Dedifferentiated amniotic fluid mesenchymal stem cell (primary cell): ENCODE measurements at regions not wholly inside any gene's neighbourhood (a gene's known extent, or its start where the extent isn't known, plus 50 kb on each side); places are given as distances from the start of the nearest gene placed in this dataset.

ENCODE experiments used
- DNase-seq: peaks from one replicate; pipeline ENCODE4 v3.0.0-alpha.2; 2016; ENCODE audit errors: extremely low spot score

- no peak for DNase-seq
Measured at GRCh38 chr9:107759009-107759822, 269.6 kb upstream of the KLF4 start.

- no peak for DNase-seq
Measured at GRCh38 chr9:107756091-107756490, 266.5 kb upstream of the KLF4 start.

- DNase-seq: peak; percentile 61
Measured at GRCh38 chr9:107755246-107755645, 265.7 kb upstream of the KLF4 start.

GRCh38 chr9:107751567-107752210 lies 262.1 kb upstream of the KLF4 start:
- DNase-seq: peak; percentile 34

- DNase-seq: peak; percentile 99
Measured at GRCh38 chr9:107750741-107751566, 261.4 kb upstream of the KLF4 start.

GRCh38 chr9:107749787-107750444 lies 260.3 kb upstream of the KLF4 start:
- DNase-seq: peak; percentile 93

GRCh38 chr9:107744873-107745272 lies 255.3 kb upstream of the KLF4 start:
- DNase-seq: no peak

GRCh38 chr9:107742531-107743309 lies 253.2 kb upstream of the KLF4 start:
- no peak for DNase-seq

GRCh38 chr9:107740088-107740980 lies 250.8 kb upstream of the KLF4 start:
- DNase-seq: no peak

- DNase-seq: no peak
Measured at GRCh38 chr9:107739601-107740082, 250.1 kb upstream of the KLF4 start.

GRCh38 chr9:107738789-107739188 lies 249.2 kb upstream of the KLF4 start:
- no peak for DNase-seq

- no peak for DNase-seq
Measured at GRCh38 chr9:107737987-107738743, 248.6 kb upstream of the KLF4 start.

- DNase-seq: no peak
Measured at GRCh38 chr9:107737610-107737986, 248.0 kb upstream of the KLF4 start.

- no peak for DNase-seq
Measured at GRCh38 chr9:107735821-107736220, 246.3 kb upstream of the KLF4 start.

- DNase-seq: peak; percentile 95
Measured at GRCh38 chr9:107734256-107735013, 244.9 kb upstream of the KLF4 start.

- no peak for DNase-seq
Measured at GRCh38 chr9:107733523-107733894, 243.9 kb upstream of the KLF4 start.

GRCh38 chr9:107732781-107733522 lies 243.4 kb upstream of the KLF4 start:
- peak; percentile 59 for DNase-seq
